ES-I3 (cell line): ENCODE measurements at regions not wholly inside any gene's neighbourhood (a gene's known extent, or its start where the extent isn't known, plus 50 kb on each side); places are given as distances from the start of the nearest gene placed in this dataset.

Experiments used
- H3K36me3 ChIP-seq: 2 replicates; pipeline ENCODE4 v1.6.1; 2013; ENCODE audit warnings: mild to moderate bottlenecking, low read length, control low read depth, moderate library complexity; ENCODE audit not compliant: insufficient read depth
- H3K4me1 ChIP-seq: 2 replicates; pipeline ENCODE4 v1.6.1; 2013; ENCODE audit warnings: mild to moderate bottlenecking, control low read depth, low read length; ENCODE audit not compliant: insufficient read depth
- H3K9ac ChIP-seq: 2 replicates; pipeline ENCODE4 v1.6.1; 2013; ENCODE audit warnings: low read depth, mild to moderate bottlenecking, low read length, moderate library complexity
- H3K9me3 ChIP-seq: 2 replicates; pipeline ENCODE4 v1.6.1; 2013; ENCODE audit warnings: mild to moderate bottlenecking, low read length, moderate library complexity; ENCODE audit not compliant: control insufficient read depth, insufficient read depth

DNA sequence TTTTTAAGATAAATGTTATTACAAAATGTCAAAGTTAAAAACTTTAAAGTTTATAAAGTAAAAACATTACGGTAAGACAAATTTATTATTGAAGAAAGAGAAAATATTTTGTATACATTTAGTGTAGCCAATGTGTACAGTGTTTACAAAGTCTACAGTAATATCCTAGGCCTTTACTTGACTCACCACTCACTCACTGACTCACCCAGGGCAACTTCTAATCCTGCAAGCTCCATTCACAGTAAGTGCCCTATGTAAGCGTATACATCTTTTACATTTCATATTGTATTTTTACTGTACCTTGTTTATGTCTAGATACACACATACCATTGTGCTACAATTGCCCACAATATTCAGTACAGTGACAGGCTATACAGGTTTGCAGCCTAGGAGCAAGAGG is 448.2 kb downstream of the KCTD12 start:
- Histone ChIP-seq H3K36me3 (no peaks in the 10 kb centered on the region), H3K9ac (no peak overlapping the region), H3K9me3 (no peaks in the 10 kb centered on the region), H3K4me1 (no peaks in the 10 kb centered on the region)

DNA sequence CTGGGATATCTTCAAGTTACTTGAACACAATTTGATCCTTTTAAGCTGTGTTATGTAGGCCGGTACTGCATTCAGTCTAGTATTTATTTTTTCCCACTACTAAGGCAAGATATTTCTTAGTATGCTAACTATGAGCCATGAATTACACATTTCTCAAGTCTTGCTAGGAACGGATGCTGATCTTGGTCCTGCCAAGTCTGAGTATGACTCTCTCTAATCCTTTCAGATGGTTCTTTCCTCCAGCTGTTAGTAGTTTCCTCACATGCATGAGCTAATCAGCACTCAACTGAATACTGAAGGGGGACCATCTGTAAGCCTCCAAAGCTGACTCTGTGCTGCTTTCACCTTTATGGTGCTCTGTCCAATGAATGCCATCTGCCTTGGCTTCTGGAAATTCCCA is 460.3 kb downstream of the KCTD12 start:
- H3K9ac ChIP-seq, result no peak overlapping the region
- no peaks in the 10 kb centered on the region for H3K4me1 ChIP-seq
- no peaks in the 10 kb centered on the region for H3K9me3 ChIP-seq
- no peaks in the 10 kb centered on the region for H3K36me3 ChIP-seq

DNA sequence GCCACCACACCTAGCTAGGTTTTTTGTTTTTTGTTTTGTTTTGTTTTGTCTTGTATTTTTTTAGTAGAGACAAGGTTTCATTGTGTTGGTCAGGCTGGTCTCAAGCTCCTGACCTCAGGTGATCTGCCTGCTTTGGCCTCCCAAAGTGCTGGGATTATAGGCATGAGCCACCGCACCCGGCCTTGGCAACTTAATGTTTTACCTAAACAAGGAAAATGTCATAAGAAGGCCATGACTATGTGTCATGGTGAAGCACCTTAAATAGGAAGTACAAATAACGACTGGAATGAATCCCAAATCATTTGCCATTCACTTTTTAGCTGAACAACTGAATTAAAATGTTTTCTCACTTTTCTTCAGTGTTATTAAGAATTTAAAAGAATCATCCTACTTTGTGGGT is 465.2 kb downstream of the KCTD12 start:
- H3K36me3 ChIP-seq, result no peaks in the 10 kb centered on the region
- H3K4me1 ChIP-seq, result no peaks in the 10 kb centered on the region
- no peaks in the 10 kb centered on the region for H3K9me3 ChIP-seq
- no peak overlapping the region for H3K9ac ChIP-seq

DNA sequence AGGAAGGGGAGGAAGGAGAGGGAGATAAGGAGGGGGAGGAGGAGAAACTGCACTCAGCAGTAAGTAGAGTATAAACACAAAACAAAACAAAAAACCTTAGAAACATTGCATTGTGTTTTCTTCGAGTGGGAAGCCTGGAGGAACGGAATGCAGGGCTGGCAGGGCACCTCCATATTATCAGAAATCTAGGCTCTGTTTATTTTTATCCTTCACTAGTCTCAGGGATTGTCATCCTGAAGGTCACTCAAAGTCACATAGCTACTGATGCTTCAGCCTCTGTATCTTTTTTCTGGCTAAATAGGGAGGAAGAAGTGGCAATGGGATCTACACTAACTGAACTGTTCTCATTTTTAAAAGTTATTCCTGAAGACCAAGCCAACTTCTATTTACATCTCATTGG is 467.8 kb downstream of the KCTD12 start:
- Histone ChIP-seq H3K36me3 (no peaks in the 10 kb centered on the region), H3K9me3 (no peaks in the 10 kb centered on the region), H3K4me1 (no peaks in the 10 kb centered on the region), H3K9ac (no peak overlapping the region)

DNA sequence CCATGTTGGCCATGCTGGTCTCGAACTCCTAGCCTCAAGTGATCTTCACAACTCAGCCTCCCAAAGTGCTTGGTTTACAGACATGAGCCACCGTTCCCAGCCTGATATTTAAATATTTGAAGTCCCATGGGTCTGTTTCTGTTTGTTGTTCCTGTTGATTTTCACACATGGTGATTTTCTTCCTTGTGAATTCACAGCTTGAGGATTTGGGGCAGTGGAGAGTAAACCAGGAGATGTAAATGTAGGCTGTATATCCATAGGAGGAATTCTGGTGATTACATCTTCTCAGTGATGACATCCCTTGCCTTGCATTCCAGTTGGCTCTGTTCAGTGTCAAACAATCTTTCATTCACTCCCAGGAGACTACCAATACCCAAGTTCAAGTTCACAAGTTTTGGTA is 471.9 kb downstream of the KCTD12 start:
- H3K9me3 ChIP-seq, result no peaks in the 10 kb centered on the region

DNA sequence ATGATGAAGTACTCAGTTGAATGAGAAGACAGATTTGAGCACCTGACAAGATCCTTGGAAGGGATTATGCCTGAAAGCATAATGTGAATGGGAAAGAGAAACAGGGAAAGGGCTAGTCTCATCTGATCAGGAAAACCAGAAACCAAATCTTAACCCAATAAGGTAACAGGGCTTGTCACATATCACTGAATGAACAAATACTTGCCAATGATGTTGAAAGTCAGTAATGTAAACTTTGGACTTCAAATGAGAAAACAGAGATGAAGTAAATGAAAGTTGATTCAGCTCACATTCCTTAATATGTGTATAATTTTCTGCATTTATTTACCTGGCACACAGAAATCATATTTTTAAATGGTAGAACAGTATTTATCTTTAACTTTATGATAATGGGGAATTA is 480.0 kb downstream of the KCTD12 start:
- no peaks in the 10 kb centered on the region for H3K4me1 ChIP-seq
- H3K9me3 ChIP-seq, result no peaks in the 10 kb centered on the region
- H3K36me3 ChIP-seq, result no peaks in the 10 kb centered on the region
- no peak overlapping the region for H3K9ac ChIP-seq

More for the DNA sequence above, 471.9 kb downstream of the KCTD12 start:
- no peak overlapping the region for H3K9ac ChIP-seq
- no peaks in the 10 kb centered on the region for H3K4me1 ChIP-seq
- no peaks in the 10 kb centered on the region for H3K36me3 ChIP-seq

DNA sequence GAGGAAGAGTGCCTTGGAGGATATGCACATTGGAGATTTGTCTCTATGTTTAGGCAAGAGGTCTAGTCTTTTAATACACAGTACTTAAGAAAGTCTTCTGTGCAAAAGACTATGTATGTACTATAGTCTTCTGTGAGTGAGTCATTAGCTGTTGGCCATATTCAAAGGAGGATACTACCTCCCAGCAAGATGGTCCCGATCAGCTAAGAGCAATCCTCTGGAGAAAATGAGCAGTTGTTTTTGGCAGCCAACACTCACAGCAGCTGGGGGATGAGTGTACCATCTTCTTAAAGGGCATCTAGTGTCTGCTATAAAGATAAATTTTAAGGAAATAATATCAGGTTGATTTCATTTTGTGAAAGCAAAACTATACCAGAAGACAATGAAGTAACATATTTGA is 487.8 kb downstream of the KCTD12 start:
- no peaks in the 10 kb centered on the region for H3K4me1 ChIP-seq
- H3K9me3 ChIP-seq, result no peaks in the 10 kb centered on the region
- H3K9ac ChIP-seq, result no peak overlapping the region
- no peaks in the 10 kb centered on the region for H3K36me3 ChIP-seq

DNA sequence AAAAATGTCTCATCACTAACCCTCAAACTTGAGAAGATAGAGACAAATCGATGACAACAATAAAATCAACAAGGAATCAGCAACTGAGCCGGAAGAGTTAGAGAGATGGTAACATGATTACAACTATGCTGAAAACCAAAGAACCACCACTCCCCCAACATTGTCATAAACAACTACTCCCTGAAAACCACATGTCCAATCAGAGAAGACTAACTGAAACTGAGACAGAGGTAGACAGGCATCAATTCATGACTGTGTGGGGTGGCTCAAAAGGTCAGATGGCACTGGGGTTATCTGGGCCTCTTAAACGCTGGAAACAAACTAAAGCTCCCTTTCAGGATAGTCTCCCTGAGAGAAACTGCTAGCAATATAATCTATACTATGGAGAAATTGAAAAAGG is 488.8 kb downstream of the KCTD12 start:
- Histone ChIP-seq H3K36me3 (no peaks in the 10 kb centered on the region), H3K9ac (no peak overlapping the region), H3K9me3 (no peaks in the 10 kb centered on the region), H3K4me1 (no peaks in the 10 kb centered on the region)

DNA sequence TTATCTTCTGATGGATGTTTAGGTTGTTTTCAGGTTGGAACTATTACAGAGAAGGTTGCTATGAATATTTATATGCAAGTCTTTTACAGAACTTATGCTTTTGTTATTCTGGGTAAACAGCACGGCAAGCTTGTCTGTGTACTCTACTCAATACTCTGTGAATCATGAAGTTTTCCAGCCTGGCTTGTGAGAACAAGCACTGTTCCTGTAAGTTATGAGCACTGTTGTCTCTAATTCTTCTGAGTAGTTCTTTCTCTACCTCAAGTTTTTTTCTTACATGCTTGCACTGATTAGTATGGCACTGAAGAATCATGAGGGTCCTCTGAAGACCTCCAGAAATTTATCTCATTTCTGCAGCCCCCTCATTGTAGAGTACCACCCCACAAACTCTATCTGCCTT is 496.9 kb downstream of the KCTD12 start:
- Histone ChIP-seq H3K9me3 (no peaks in the 10 kb centered on the region), H3K4me1 (no peaks in the 10 kb centered on the region), H3K9ac (no peak overlapping the region), H3K36me3 (no peaks in the 10 kb centered on the region)

DNA sequence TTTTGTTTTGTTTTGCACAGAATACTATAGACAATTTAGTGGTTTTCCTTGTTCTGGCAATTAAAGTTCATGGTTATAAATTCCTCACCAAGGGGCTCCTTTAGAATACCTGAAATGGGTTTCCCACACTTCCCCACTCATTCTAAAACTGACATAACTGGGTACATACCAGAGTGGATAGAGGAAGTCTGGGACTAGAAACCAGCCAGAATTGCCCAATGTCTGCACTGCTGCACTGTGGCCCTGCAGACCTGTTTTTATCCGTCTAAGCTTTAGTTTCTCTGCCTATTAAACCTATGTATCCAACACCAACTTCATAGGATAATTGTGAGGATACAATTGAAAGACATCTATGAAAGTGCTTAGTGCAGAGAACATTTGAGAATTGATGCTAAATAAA is 498.6 kb downstream of the KCTD12 start:
- no peaks in the 10 kb centered on the region for H3K36me3 ChIP-seq
- H3K9me3 ChIP-seq, result no peaks in the 10 kb centered on the region
- no peaks in the 10 kb centered on the region for H3K4me1 ChIP-seq
- no peak overlapping the region for H3K9ac ChIP-seq

DNA sequence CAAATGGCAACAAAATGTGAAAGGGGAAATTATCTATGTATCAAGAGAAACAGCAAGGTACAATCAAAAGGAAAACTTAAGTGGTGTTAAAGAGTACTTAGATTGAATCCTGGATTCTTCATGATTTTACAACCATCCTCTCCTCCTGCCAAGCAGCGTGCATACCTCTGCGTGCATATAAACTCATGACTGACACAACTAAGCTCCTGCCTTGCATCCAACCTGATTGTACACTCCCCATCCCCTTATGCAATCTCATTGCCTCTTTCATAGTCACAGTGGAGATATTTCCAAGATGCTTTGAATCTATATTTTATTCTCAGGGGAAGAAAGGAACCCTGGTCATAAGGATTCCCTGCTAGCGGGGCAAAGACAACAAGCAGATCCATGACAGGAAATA is 499.9 kb downstream of the KCTD12 start:
- H3K4me1 ChIP-seq, result no peaks in the 10 kb centered on the region
- no peaks in the 10 kb centered on the region; the same call in 1 of the 2 replicates for H3K9me3 ChIP-seq
- H3K36me3 ChIP-seq, result no peaks in the 10 kb centered on the region
- no peak overlapping the region for H3K9ac ChIP-seq

DNA sequence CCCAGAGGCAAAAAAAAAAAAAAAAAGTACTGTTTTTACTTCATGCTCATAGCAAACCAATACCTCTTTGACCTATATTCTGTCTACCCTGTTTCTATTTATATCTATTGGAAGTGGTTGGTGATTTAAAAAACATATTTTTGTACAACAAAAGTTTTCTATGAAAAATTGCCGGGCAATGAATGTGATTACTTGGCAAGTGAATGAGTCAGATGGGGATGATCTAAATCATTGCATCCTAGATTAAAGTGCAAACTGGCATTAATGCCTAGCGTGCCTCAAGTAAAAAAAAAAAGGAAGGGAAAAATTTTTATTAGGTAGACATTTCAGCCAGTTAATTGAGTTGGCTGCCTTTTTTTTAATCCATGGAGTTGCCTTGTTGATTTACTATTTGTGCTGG is 500.6 kb downstream of the KCTD12 start:
- no peaks in the 10 kb centered on the region for H3K36me3 ChIP-seq
- no peak overlapping the region for H3K9ac ChIP-seq
- no peaks in the 10 kb centered on the region; the same call in 1 of the 2 replicates for H3K9me3 ChIP-seq
- H3K4me1 ChIP-seq, result no peaks in the 10 kb centered on the region

DNA sequence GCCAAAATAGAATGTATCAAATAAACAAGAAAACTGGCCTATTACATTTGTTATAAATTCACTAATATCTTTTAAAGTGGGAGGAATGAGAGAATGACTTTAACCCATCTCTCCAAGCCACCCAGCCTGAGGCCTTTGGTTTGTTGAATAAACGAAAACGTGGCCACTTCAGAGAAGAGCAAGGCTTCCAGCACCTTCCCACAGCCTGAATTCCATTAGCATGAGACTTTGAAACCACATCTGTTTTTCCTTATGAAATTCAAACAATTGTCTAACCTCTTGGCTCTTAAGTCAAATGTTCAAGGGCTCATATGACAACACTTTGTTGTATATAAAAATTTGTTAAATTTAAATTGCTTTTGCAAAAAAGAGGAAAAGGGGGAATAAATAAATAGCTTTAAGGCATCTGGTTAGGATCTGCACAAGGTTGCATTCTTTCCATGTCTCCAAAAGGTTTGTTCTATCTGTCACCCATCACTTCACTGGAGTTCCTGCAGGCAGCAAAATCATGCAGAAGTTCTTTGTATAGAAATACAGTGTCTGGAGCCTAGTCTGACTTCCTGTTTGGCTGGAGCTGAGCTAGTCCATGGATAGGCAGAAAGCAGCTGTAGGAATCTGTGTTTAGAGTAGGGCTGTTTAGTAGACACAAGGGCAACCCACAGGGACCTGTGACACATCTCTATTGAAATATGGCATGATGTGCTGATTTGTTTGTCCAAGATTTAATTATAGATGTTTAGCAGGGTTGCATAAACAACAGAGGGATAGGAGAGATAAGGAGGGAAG is 502.3 kb downstream of the KCTD12 start:
- no peaks in the 10 kb centered on the region for H3K36me3 ChIP-seq
- no peaks in the 10 kb centered on the region for H3K4me1 ChIP-seq
- no peak overlapping the region for H3K9ac ChIP-seq
- H3K9me3 ChIP-seq, result no peaks in the 10 kb centered on the region; the same call in 1 of the 2 replicates

DNA sequence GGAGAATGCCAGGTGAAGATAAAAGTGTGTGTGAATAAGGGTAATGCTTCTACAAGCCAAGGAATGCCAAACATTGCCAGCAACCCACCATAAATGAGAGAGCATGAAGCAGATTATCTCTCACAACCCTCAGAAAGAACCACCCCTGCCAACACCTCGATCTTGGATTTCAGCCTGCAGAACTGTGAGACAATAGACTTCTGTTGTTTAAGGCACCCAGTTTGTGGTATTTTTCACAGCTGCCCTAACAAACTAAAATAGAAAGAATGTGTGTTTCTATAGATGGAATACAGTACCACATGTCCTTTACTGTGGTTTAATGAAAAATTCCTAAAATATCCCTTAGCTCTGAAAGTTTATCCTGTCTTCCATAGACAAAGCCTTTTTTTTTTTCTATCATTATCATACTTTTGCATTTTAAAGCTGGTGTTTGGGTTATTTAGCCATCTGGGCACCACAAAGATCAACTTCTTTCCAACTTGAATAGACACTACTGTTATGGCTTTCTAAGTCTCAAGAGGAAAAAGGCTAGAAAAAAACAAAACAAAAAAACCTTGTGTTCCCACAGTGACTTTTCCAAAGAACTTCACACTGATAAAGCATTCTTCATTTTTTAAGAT is 505.6 kb downstream of the KCTD12 start:
- Histone ChIP-seq H3K36me3 (no peaks in the 10 kb centered on the region), H3K9me3 (no peaks in the 10 kb centered on the region; the same call in 1 of the 2 replicates), H3K4me1 (no peaks in the 10 kb centered on the region)

DNA sequence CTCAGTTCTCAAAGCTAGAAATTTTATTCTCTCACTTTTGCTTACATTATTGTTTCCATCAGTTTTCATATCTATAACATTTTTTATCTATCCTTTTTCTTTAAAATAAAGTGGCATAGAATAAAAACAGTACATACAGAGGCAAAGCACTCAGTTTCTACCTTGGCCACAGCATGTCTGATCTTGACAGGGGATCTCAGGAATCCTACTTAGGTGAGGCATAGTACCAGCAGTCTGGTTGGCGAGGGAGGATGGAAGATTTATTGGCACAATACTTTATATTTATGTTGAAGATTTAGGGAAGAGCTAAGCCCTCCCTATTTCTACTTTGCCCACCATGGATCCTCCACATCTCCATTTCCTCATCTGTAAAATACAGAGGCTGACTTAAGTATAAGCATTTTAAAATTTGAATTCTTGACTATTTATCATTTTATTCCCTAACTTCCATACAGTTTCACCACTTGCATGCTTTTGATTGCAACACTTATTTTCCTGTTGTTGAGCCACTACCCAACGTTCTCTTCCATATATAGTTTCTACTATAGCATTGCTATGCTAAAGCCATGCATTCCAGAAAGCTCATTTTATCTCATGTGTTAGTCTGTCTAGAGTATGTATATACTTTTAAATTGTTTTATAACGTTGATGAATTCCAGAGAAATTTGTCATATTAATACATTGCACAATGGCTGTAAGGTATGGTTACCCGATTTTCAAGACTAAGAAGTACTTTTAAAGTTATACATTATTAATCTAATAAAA is 506.7 kb downstream of the KCTD12 start:
- Histone ChIP-seq H3K36me3 (no peaks in the 10 kb centered on the region), H3K9me3 (no peaks in the 10 kb centered on the region; the same call in 1 of the 2 replicates), H3K4me1 (no peaks in the 10 kb centered on the region), H3K9ac (no peak overlapping the region)

More for the DNA sequence above, 505.6 kb downstream of the KCTD12 start:
- H3K9ac ChIP-seq, result no peak overlapping the region
